Astrocyte of the hippocampus (primary cell): ENCODE measurements at regions not wholly inside any gene's neighbourhood (a gene's known extent, or its start where the extent isn't known, plus 50 kb on each side); places are given as distances from the start of the nearest gene placed in this dataset.
"Not testable (repeated sequence)": the region's sequence is repeated elsewhere in the genome, so short reads cannot be mapped to it uniquely, and the experiment has no call there.

Experiments
- DNase-seq: peaks from one replicate; pipeline ENCODE4 v3.0.0; 2011; ENCODE audit warnings: low read depth, low spot score

DNA sequence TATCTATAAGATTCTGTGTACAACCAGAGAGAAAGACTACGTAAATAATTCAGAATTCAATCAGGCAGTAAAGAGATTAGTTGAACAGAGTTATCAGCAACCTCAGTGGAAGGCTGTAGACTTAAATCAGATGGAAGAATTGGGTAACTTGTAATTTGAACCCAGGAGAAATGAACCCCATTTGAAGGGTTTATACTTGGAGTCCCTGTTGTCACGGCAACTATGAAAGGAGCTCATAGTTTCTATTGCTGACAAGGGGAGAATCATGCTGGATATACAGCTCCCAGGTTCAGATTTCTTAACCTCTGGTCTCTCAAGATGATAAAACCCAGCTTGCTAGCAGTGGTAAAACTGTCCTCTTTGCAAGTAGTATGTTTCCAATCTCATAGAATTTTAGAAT is 54.4 kb upstream of the BMP4 start:
- no peak for DNase-seq

GRCh38 chr14:54023027-54023426 is 66.4 kb upstream of the BMP4 start:
- no peak for DNase-seq

GRCh38 chr14:54025661-54026060 is 69.0 kb upstream of the BMP4 start:
- peak; percentile 31 for DNase-seq

GRCh38 chr14:54026671-54027070 is 70.0 kb upstream of the BMP4 start:
- no peak for DNase-seq

DNA sequence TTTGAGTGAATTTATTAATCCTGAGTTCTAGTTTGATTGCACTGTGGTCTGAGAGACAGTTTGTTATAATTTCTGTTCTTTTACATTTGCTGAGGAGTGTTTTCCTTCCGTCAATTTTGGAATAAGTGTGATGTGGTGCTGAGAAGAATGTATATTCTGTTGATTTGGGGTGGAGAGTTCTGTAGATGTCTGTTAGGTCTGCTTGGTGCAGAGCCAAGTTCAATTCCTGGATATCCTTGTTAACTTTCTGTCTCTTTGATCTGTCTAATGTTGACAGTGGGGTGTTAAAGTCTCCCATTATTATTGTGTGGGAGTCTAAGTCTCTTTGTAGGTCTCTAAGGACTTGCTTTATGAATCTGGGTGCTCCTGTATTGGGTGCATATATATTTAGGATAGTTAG is 74.4 kb upstream of the BMP4 start:
- DNase-seq: not testable (repeated sequence)

- not testable (repeated sequence) for DNase-seq
Measured at GRCh38 chr14:54033285-54033684, 76.7 kb upstream of the BMP4 start.

- no peak for DNase-seq
Measured at GRCh38 chr14:54038724-54039123, 82.1 kb upstream of the BMP4 start.

GRCh38 chr14:54039311-54039710 is 82.7 kb upstream of the BMP4 start:
- no peak for DNase-seq

- peak; percentile 4 for DNase-seq
Measured at GRCh38 chr14:54040846-54041245, 84.2 kb upstream of the BMP4 start.

- DNase-seq: no peak
Measured at GRCh38 chr14:54046250-54046649, 89.6 kb upstream of the BMP4 start.

DNA sequence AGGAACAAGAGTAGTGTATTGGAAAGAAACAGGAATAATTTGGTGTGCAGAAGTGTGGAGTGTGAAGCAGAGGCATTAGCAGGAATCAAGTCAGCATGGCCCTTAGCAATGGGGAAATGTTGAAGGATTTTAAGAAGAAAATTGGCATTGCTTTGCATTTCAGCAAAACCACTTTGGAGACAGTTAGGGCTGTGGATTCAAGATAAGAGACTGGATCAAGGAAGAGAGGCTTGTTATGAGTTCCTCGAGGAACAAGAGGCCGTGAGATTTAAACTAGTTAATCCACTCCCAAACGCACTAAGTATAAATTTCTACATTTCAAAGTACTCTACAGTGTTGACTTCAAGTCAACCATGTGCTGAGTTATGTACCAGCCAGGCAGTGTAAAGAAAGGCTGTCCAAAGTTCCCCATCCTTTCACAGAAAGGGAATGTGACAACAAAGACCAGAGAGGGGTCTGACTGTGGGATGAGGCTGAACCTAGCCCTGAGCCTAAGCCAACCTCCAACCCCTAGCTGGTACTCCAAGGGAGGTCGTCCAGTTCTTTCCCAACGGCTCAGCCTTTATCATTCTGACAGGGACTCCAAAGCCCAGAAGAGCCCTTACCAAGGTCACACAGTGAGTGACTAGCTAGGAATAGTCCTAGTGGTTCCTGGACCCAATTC is 91.2 kb upstream of the BMP4 start:
- DNase-seq: no peak

GRCh38 chr14:54048311-54048710 is 91.7 kb upstream of the BMP4 start:
- no peak for DNase-seq

DNA sequence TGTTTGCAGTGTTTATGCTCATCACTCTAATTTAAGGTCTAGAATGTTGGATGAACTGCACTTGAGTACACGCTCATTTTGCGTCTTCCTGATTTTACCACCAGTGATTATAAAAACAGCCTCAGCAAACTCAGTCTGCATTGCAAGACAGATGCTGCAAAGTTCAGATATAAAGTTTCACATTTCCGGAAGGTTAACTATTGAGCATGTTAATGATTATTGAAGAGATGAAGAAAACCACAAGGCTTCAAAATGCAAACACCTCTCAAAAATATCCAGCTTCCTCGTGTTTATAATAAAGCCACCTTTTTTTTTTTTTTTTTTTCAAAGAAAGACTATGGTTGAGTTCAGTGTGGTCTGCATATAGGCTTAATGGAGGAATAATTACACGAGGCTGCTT is 92.1 kb upstream of the BMP4 start:
- no peak for DNase-seq

GRCh38 chr14:54050759-54051158 is 94.1 kb upstream of the BMP4 start:
- DNase-seq: no peak

DNA sequence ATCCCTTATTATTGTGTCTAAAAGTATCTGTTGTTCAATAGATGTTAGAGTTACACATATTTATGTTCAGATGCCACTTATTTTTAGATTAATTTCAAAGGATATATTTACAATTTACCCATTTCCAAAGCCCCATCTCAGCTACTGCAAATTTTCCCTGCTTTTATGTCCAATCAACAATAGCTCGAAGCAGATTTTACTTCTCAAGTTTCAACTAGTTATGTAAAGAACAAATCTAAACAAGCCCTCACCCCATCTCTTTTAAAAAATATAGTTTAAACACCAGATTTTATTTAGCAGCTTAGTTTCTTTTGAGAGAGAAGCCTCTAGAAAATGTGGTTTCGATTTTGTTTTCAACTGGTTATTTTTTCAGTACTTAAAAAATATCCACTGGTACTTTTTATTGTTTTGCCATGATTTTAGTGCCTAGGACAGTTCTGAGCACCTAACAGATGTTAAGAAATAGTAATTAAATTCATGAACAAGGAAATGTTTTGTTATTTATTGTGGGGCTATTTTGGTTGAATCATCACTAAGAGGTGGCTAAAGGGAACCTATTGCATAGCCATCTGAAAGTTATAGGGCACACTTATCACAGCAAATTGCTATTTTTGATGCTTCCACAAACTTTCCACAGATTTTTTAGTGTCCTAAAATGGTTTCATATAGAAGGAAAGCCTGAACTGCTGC is 96.2 kb upstream of the BMP4 start:
- DNase-seq: no peak

DNA sequence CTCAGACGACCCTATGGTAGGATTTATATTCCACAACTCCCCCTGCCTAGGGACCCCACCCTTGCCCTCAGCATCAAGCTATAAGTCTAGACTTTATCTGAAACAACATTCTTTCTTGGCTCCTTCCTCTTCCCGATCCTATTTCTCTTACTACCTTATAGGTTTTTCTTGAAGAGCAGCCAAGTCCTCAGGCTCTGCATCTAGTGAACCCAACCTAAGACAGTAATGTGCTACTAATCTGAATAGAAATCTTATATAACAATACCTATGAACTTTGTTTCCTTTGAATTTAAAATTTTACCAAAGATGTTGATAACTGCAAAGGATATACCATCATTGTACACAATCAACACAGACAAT is 96.7 kb upstream of the BMP4 start:
- no peak for DNase-seq

- DNase-seq: no peak
Measured at GRCh38 chr14:54058505-54058904, 101.9 kb upstream of the BMP4 start.

DNA sequence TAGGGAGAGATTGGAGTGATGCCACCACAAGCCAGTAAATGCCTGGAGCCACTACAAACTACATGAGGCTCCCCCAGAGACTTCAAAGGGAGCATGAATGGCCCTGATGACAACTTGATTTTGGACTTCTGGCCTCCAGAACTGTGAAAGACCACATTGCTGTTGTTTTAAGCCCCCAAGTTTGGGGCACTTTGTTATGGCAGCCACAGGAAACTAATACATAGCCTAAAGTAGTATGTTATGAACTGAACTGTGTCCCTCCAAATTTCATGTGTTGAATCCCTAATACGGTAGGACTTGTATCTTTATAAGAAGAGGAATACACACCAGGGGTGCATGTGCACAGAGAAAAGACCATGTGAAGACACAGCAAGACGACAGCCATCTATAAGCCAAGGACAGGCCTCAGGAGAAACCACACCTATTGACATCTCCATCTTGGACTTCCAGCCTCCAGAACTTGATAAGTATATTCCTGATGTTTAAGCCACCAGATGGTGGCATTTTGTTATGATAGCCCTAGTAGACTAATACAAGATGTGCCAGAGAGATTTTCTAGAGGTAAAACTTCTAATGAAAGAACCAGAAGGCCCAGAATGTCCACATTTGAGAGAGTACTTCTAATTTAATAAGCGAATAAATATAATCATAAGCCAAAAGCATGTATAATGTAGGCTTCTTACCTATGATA is 127.1 kb upstream of the BMP4 start:
- no peak for DNase-seq

GRCh38 chr14:54085232-54085761 is 128.7 kb upstream of the BMP4 start:
- no peak for DNase-seq

DNA sequence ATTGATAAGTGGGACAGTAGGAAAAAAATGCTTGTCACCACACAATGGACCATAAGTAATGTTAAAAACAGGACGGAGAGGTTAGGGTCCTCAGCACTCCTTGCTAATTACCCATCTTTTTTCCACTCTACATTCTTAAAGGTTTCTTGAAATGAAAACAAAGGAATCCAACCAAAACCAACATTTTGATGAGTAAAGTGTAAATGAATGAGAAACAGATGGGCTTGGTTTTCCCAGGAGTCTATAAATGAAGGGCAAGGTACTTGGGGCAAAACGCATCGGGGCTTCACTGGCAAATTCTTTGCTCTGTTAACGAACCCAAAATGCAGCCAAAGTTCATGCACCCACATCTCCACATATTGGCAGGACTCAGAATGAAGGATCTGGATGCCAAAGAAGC is 129.2 kb upstream of the BMP4 start:
- DNase-seq: peak; percentile 37

DNA sequence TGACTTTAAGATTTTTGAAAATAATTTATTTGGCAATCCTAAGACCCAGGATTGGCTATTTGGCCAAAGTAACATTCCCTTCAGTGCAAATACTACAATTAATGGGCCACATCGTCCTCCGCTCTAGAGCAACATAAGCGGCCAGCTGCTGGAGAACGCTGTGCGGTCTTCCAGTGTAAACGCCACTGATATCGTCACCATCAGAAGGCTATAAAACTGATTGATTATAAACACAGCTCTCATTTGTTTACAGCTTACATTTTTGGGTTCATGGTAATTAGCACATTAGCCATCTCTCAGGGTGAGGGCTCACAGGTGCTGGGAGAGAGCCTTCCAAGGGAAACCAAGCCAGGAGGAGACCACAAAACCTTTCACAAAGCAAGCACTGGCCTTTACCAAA is 130.1 kb upstream of the BMP4 start:
- no peak for DNase-seq

- DNase-seq: no peak
Measured at GRCh38 chr14:54087376-54087775, 130.8 kb upstream of the BMP4 start.

DNA sequence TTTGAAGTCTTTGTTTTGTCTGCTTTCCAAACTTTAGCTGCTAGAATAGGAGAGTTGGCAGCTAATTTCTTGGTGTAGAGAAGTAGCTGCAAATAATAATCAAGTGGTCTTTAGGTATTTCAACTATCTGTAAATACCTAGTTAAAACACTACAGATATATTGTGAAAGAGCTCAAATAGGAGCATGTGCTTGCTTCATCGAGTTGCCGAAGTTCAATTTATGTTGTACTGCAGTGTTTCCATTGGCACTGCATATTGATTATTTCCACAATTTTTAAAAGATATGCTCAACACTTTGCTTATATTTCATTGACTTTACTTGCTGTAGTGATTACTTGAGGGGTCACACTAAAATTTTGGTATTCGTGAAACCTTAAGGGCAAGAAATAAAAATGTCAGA is 131.6 kb upstream of the BMP4 start:
- DNase-seq: peak; percentile 21
